IPS-18a (cell line): ENCODE measurements at regions not wholly inside any gene's neighbourhood (a gene's known extent, or its start where the extent isn't known, plus 50 kb on each side); places are given as distances from the start of the nearest gene placed in this dataset.

Experiments used
- H3K27ac ChIP-seq: one replicate; pipeline ENCODE4 v1.5.1; 2013; ENCODE audit warnings: low read length
- H3K27me3 ChIP-seq: one replicate; pipeline ENCODE4 v1.6.1; 2013; ENCODE audit warnings: mild to moderate bottlenecking, low read length; ENCODE audit not compliant: control insufficient read depth, insufficient read depth
- H3K36me3 ChIP-seq: one replicate; pipeline ENCODE4 v1.6.1; 2013; ENCODE audit warnings: low read depth, low read length; ENCODE audit not compliant: control insufficient read depth
- H3K4me1 ChIP-seq: one replicate; pipeline ENCODE4 v1.6.1; 2013; ENCODE audit warnings: low read depth, low read length; ENCODE audit not compliant: control insufficient read depth
- H3K4me3 ChIP-seq: one replicate; pipeline ENCODE4 v1.5.1; 2013; ENCODE audit warnings: low read length
- H3K9ac ChIP-seq: one replicate; pipeline ENCODE4 v1.6.1; 2013; ENCODE audit warnings: mild to moderate bottlenecking, low read length, moderate library complexity
- H3K9me3 ChIP-seq: one replicate; pipeline ENCODE4 v1.6.1; 2013; ENCODE audit warnings: low read depth, low read length; ENCODE audit not compliant: control insufficient read depth

DNA sequence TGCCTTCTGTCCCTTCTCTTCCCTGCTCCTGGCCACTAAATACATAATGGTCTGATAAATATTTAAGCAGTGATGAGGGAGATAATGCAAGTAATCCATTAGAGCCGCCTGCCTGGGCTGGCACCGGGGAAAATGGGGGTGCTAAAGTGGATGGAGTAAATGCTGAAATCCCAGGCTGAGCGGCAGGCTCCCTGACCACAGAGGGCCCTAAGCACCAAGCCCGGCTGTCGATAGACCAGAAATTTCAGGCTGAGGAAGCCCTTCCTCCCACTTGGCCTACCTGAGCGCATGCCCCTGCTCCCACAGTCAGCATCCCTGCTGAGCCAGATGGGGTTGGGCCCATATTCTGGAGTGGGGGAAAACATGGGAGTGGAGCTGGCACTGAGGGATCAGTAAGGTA lies 197.5 kb upstream of the SKOR2 start:
- Histone ChIP-seq H3K4me3 (no peak overlapping the region), H3K4me1 (no peaks in the 10 kb centered on the region), H3K9me3 (no peaks in the 10 kb centered on the region), H3K36me3 (no peaks in the 10 kb centered on the region), H3K9ac (no peak overlapping the region), H3K27ac (no peak overlapping the region), H3K27me3 (no peaks in the 10 kb centered on the region)

DNA sequence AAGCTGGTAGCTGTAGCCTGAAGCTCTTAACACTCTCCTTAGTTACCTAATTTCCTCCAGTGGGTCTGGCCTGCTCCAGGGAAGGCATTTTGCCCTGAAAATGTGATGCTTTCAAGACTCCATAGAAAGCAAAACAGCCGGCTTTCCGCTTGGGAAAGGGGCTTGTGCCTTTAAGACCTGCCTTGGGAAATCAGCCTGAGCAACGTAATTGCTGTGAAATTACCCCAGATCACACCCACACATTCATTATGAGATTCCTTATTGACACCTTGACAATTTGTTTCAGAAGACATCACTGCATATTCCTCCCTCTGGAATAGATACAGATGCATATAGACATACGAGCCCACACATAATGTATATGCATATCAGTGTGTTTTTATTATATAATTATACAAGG lies 190.5 kb upstream of the SKOR2 start:
- Histone ChIP-seq H3K9ac (no peak overlapping the region), H3K27ac (no peak overlapping the region), H3K27me3 (no peaks in the 10 kb centered on the region), H3K9me3 (no peaks in the 10 kb centered on the region), H3K4me1 (no peaks in the 10 kb centered on the region), H3K4me3 (no peak overlapping the region), H3K36me3 (no peaks in the 10 kb centered on the region)

DNA sequence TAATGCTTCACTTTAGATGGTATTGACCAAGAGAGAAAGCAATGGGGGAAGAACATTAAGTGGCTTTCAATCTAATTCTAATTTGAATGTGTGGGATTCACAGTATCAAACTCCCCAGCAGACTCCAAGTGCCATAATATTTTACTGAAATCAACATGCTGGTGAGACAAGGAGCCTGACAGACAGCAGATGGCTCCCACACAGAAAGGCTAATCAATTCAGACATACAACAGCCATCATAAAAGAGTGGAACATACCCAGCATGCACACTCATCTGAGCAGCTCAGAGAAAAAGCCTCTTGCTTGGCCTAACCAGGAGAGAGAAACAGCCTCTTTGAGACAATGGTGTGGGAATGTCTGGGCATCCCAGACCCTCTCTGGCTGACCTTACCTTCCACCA lies 186.5 kb upstream of the SKOR2 start:
- Histone ChIP-seq H3K9ac (no peak overlapping the region), H3K9me3 (no peaks in the 10 kb centered on the region), H3K4me3 (no peak overlapping the region), H3K36me3 (no peaks in the 10 kb centered on the region), H3K27me3 (no peaks in the 10 kb centered on the region), H3K27ac (no peak overlapping the region), H3K4me1 (no peaks in the 10 kb centered on the region)

DNA sequence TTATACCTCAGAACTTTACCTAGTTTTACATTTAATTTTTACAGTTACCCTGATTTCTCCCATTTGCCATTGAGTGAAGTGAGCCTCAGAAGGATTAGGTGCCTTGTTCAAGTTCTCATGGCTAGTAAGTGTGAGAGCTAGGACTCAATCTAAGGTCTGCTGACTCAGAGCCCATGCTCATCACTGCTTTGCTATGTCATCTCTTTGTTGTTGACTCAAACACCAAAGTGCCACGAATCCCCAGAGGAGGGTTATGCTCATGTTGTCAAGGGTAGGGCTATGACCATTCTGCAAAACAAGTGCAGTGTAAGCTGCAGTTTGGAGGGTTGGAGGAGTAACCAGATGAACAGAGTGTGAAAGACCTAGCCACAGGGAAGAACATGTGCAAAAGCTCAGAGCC lies 185.4 kb upstream of the SKOR2 start:
- H3K4me1 ChIP-seq = no peaks in the 10 kb centered on the region
- no peaks in the 10 kb centered on the region for H3K27me3 ChIP-seq
- H3K4me3 ChIP-seq = no peak overlapping the region
- no peaks in the 10 kb centered on the region for H3K9me3 ChIP-seq
- no peak overlapping the region for H3K27ac ChIP-seq
- H3K36me3 ChIP-seq = no peaks in the 10 kb centered on the region
- H3K9ac ChIP-seq = no peak overlapping the region

DNA sequence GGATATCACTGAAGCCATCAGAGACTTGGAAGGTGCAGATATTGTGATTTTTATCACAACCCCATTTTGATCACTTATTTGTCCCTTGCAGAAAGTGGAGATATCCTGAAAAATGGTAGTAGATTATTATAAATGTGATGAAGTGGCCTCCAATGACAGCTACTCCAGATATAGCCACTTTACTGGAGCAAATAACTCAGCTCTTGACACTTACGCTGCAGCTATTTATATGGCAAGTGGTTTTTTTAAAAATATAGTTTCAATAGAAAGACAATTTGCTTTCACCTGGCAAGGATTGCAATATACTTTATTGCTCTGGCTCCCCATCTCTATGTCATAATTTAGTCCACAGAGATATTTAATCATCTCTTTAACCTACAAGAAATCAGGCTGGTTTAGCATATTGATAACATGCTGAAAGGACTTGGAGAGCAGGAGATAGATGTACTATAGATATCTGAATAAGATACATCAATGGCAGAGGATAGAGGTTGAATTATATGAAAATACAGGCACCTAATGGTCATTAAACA lies 182.8 kb upstream of the SKOR2 start:
- H3K9ac ChIP-seq = no peak overlapping the region
- H3K4me1 ChIP-seq = no peaks in the 10 kb centered on the region
- H3K36me3 ChIP-seq = no peaks in the 10 kb centered on the region
- H3K9me3 ChIP-seq = no peaks in the 10 kb centered on the region
- no peaks in the 10 kb centered on the region for H3K27me3 ChIP-seq
- no peak overlapping the region for H3K27ac ChIP-seq
- H3K4me3 ChIP-seq = no peak overlapping the region

DNA sequence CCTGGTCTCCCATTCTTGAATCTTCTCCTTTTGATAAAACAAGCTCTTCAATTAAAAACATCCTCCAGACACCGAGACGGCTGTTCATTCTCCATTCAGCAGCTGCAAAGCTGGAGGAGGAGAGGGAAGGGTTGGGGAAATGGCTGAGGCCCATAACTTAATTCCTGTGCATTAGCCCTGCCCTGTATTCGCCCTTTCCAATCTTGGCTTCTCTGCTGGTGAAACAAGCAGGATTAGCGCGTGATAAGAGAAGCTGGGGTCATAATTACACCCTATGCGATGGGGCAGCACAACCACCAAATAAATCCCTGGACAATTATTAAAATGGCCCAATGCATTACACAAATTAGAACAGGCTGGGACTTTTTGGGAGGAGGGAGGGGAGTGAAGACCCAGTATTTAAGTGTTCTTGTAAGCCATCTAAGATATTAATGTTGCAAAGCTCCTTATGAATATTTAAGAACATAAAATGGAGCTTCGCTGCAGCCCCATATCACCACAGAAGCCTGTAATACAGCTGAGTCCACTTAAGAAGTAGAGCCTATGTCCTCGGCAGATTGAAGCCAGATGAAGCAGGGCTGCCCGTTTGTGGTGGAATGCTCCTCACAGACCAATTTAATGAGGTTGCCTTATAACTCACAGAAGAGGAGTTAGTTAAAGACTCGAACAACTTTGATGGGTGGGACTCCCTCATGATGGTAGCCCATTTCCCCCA lies 176.6 kb upstream of the SKOR2 start:
- no peaks in the 10 kb centered on the region for H3K9me3 ChIP-seq
- no peaks in the 10 kb centered on the region for H3K4me1 ChIP-seq
- H3K9ac ChIP-seq = no peak overlapping the region
- no peak overlapping the region for H3K27ac ChIP-seq
- H3K4me3 ChIP-seq = no peak overlapping the region
- no peaks in the 10 kb centered on the region for H3K36me3 ChIP-seq
- H3K27me3 ChIP-seq = no peaks in the 10 kb centered on the region

DNA sequence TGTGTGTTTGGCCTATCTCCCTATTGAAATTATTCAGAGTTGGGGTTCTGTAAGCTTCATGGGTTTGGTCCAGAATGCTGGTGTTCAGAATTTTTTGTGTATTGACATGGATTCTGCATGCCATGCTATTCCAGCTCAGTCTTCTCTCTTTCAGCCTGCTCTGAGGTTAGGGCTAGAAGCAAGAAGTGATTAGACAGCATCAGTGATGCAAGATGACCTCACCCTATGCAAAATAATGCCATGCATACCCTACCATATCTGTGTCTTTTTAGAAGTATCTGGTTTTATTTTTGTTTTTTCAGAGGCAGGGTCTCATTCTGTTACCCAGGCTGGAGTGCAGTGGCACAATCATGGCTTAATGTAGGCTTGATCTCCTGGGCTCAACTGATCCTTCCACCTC lies 175.6 kb upstream of the SKOR2 start:
- H3K4me1 ChIP-seq = no peaks in the 10 kb centered on the region
- no peaks in the 10 kb centered on the region for H3K9me3 ChIP-seq
- no peak overlapping the region for H3K4me3 ChIP-seq
- H3K36me3 ChIP-seq = no peaks in the 10 kb centered on the region
- H3K27ac ChIP-seq = no peak overlapping the region
- H3K27me3 ChIP-seq = peaks cover 3% of the 10 kb centered on the region
- H3K9ac ChIP-seq = no peak overlapping the region

DNA sequence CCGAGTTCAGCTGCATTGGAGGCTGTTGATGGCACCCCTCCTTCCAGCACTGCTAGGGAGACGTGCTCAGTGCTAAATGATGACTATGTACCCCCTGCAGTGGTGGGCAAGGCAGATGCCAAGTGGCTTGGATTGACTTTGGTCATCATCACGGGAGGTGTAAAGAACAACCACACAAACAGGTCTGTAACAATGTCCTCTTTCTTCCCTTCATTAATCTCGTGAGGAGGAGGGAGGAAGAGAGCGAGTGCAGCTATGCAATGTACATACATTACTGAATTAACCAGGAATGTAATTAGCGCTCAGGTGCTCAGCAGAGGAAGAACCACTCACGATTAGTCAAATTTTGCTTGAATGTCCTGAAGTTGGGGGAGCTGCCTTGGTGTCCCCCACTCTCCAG lies 173.9 kb upstream of the SKOR2 start:
- H3K4me3 ChIP-seq = no peak overlapping the region
- no peak overlapping the region for H3K27ac ChIP-seq
- no peaks in the 10 kb centered on the region for H3K36me3 ChIP-seq
- H3K9ac ChIP-seq = no peak overlapping the region
- H3K4me1 ChIP-seq = no peaks in the 10 kb centered on the region
- H3K9me3 ChIP-seq = no peaks in the 10 kb centered on the region
- H3K27me3 ChIP-seq = peaks cover 19% of the 10 kb centered on the region

DNA sequence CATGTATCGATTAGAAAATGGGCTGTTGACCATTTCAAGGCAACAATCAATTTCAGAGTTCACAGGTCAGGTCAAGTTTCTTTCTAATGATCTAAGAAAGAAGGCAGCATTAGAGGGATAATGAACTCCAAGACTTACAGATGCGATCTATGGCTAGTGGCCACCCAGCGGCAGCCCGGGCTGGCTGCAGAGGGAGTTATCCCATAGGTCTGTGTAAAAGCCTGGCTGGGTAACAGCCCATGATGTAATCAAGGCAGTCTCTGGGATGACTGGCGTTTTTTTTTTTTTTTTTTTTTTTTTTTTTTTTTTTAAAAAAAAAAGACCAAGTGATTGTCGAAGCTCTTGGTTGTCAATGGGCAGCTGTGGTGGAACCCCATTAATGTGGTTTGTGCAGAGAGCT lies 171.1 kb upstream of the SKOR2 start:
- Histone ChIP-seq H3K4me3 (no peak overlapping the region), H3K9ac (no peak overlapping the region), H3K27ac (no peak overlapping the region), H3K36me3 (no peaks in the 10 kb centered on the region), H3K4me1 (peaks cover 5% of the 10 kb centered on the region), H3K9me3 (no peaks in the 10 kb centered on the region), H3K27me3 (peaks cover 48% of the 10 kb centered on the region)

DNA sequence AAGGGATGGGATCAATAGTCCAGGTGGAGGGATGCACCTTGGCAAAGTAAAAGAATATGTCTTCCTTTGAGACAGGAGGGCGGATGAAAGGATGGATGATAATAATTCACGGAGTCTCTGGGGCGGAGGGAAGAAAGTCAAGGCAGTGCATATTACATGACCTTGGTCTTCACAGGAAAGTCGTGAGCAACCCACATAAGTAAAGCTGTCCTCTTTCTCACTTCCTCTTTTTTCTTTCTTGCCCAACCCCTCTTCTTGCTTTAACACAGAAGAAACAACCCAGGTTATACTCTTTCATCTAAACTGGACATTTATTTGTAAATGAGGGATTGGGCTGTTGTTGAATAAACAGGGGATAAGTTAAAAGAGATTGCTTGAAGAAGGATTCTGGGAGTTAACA lies 168.7 kb upstream of the SKOR2 start:
- peaks cover 62% of the 10 kb centered on the region for H3K27me3 ChIP-seq

DNA sequence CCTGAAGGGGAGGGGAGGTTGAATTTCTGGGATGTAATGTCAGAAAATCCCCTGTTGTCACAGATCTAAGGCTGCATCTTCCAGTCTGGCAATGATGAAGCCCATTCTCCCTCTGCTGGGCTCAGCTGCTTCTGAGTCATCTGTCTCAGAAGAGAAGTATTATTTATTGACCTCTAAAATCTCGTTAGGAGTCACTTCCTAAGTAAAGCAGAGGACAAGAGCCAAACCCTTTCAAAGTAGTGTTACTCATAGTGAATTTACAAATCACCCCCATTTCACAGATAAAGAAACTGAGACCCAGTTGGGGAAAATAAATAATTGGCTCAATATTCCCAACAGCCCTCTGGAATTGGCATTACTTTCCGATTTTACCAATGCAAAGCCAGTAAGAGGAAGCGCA lies 167.3 kb upstream of the SKOR2 start:
- Histone ChIP-seq H3K9me3 (no peaks in the 10 kb centered on the region), H3K27me3 (peaks cover 69% of the 10 kb centered on the region), H3K36me3 (no peaks in the 10 kb centered on the region), H3K27ac (no peak overlapping the region), H3K4me1 (peaks cover 5% of the 10 kb centered on the region), H3K4me3 (no peak overlapping the region), H3K9ac (no peak overlapping the region)

More for the DNA sequence above, 168.7 kb upstream of the SKOR2 start:
- no peak overlapping the region for H3K27ac ChIP-seq
- no peaks in the 10 kb centered on the region for H3K9me3 ChIP-seq
- no peak overlapping the region for H3K9ac ChIP-seq
- no peak overlapping the region for H3K4me3 ChIP-seq
- no peaks in the 10 kb centered on the region for H3K36me3 ChIP-seq
- H3K4me1 ChIP-seq = peaks cover 5% of the 10 kb centered on the region

DNA sequence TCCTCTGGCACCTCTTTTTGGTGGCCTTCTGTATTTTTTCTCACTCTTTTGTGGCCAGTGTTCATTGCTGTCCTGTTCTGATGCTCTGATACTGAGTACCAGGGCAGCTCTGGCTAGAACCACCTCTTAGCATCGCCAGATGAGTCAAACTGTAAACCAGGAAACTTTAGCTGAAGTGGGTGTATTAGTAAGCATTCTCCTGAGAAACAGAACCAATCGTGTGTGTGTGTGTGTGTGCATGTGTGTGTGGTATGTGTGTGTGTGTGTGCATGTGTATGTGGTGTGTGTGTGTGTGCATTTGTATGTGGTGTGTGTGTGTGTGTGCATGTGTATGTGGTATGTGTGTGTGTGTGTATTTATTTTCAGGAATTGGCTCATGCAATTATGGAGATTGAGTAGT lies 166.3 kb upstream of the SKOR2 start:
- Histone ChIP-seq H3K27ac (no peak overlapping the region), H3K4me1 (peaks cover 5% of the 10 kb centered on the region), H3K9ac (no peak overlapping the region), H3K36me3 (no peaks in the 10 kb centered on the region), H3K4me3 (no peak overlapping the region), H3K27me3 (peaks cover 69% of the 10 kb centered on the region), H3K9me3 (no peaks in the 10 kb centered on the region)
